H1 (cell line): ENCODE measurements at regions not wholly inside any gene's neighbourhood (a gene's known extent, or its start where the extent isn't known, plus 50 kb on each side); places are given as distances from the start of the nearest gene placed in this dataset.

ENCODE experiments used
- CTCF ChIA-PET: fragments of 300-600 bp; sonication (Branson Sonifier 250); formaldehyde crosslinking; loops from one replicate; lab custom pipeline; 2021; ENCODE audit not compliant: partially characterized antibody; lab: Charles Lee
- POLR2A ChIA-PET: fragments of 300-600 bp; sonication (Branson Sonifier 250); formaldehyde crosslinking; loops from one replicate; lab custom pipeline; 2021; ENCODE audit warnings: inconsistent platforms; ENCODE audit not compliant: partially characterized antibody; lab: Charles Lee
- DNase-seq, 2 experiments: peaks; one replicate each; pipeline versions ENCODE4 v3.0.0 to v3.0.0-alpha.2; 2010 to 2022; ENCODE audit warnings: low spot score in 2 of 2, low read depth in 1 of 2, mixed read lengths in 1 of 2
- FAIRE-seq: peaks from 2 replicates; lab custom pipeline; 2011; peaks lifted over from hg19 to GRCh38; lab: Jason Lieb, UNC
- H2AFZ ChIP-seq: 2 replicates; pipeline ENCODE4 v1.8.1; 2012; ENCODE audit warnings: low read length, inconsistent platforms
- H2AK5ac ChIP-seq: 2 replicates; pipeline ENCODE4 v1.6.1; 2013; ENCODE audit warnings: low read depth, low read length
- H2BK120ac ChIP-seq: replicated peaks from 2 replicates; pipeline ENCODE3; 2013; ENCODE audit warnings: low read depth, low read length, inconsistent platforms
- H2BK12ac ChIP-seq: 2 replicates; pipeline ENCODE4 v1.6.1; 2013; ENCODE audit warnings: low read depth, low read length
- H2BK15ac ChIP-seq: 2 replicates; pipeline ENCODE4 v1.6.1; 2013; ENCODE audit warnings: low read length
- H2BK20ac ChIP-seq: 2 replicates; pipeline ENCODE4 v1.6.1; 2013; ENCODE audit warnings: low read length
- H2BK5ac ChIP-seq: 2 replicates; pipeline ENCODE4 v1.6.1; 2013; ENCODE audit warnings: low read depth, low read length
- H3K14ac ChIP-seq: 2 replicates; pipeline ENCODE4 v1.6.1; 2013; ENCODE audit warnings: inconsistent platforms; ENCODE audit not compliant: insufficient read length
- H3K18ac ChIP-seq: 2 replicates; pipeline ENCODE4 v1.6.1; 2013; ENCODE audit warnings: low read length; ENCODE audit errors: extremely low read depth
- H3K23ac ChIP-seq: 2 replicates; pipeline ENCODE4 v1.6.1; 2013; ENCODE audit warnings: inconsistent platforms; ENCODE audit not compliant: insufficient read length
- H3K23me2 ChIP-seq: 2 replicates; pipeline ENCODE4 v1.6.1; 2013; ENCODE audit warnings: low read depth, low read length
- H3K27ac ChIP-seq: 2 replicates; pipeline ENCODE4 v1.6.1; 2011; ENCODE audit warnings: low read depth, low read length, inconsistent platforms
- H3K27me3 ChIP-seq, 4 experiments: replicated peaks in 1 of 4; 1 replicate in 1 of 4; 2 replicates in 3 of 4; pipeline versions ENCODE4 v1.6.1 to v1.8.1; 2011 to 2013; ENCODE audit warnings: low read length in 3 of 4, mild to moderate bottlenecking in 3 of 4, inconsistent platforms in 2 of 4, mixed read lengths in 2 of 4, moderate library complexity in 1 of 4; ENCODE audit not compliant: control insufficient read depth in 3 of 4, insufficient read depth in 3 of 4; ENCODE audit errors: extremely low read depth in 1 of 4
- H3K36me3 ChIP-seq, 4 experiments: 2 replicates each; pipeline versions ENCODE4 v1.6.1 to v1.8.1; 2011 to 2013; ENCODE audit warnings: mild to moderate bottlenecking in 4 of 4, low read length in 3 of 4, moderate library complexity in 2 of 4, control low read depth in 1 of 4, inconsistent platforms in 1 of 4; ENCODE audit not compliant: insufficient read depth in 4 of 4, control insufficient read depth in 2 of 4
- H3K4ac ChIP-seq: replicated peaks from 2 replicates; pipeline ENCODE3; 2013; ENCODE audit warnings: low read length, low read depth, mixed read lengths, inconsistent platforms; ENCODE audit not compliant: insufficient read length
- H3K4me1 ChIP-seq, 4 experiments: replicated peaks in 1 of 4; 1 replicate in 1 of 4; 2 replicates in 3 of 4; pipeline versions ENCODE4 v1.6.1 to v1.8.1; 2011 to 2013; ENCODE audit warnings: low read length in 3 of 4, inconsistent platforms in 2 of 4, mixed read lengths in 1 of 4; ENCODE audit not compliant: insufficient read depth in 4 of 4, control insufficient read depth in 3 of 4
- H3K4me2 ChIP-seq, 2 experiments: 2 replicates each; pipeline versions ENCODE4 v1.6.1 to v1.8.1; 2011 to 2013; ENCODE audit warnings: low read depth in 2 of 2, low read length in 2 of 2, control low read depth in 1 of 2, inconsistent platforms in 1 of 2, mild to moderate bottlenecking in 1 of 2; ENCODE audit not compliant: insufficient read depth in 1 of 2
- H3K4me3 ChIP-seq, 4 experiments: fragments of 200-600, 300-600 bp in 1 of 4; sonication (generic), shearing (Covaris generic), sonication (Bioruptor Twin) in 1 of 4; 2 replicates each; pipeline versions ENCODE4 v1.5.1 to v1.8.1; 2011 to 2016; ENCODE audit warnings: low read length in 4 of 4, low read depth in 3 of 4, control low read depth in 2 of 4, inconsistent platforms in 2 of 4, mild to moderate bottlenecking in 2 of 4, mixed read lengths in 1 of 4, moderate library complexity in 1 of 4; ENCODE audit not compliant: insufficient read depth in 2 of 4; ENCODE audit errors: extremely low read depth in 1 of 4
- H3K56ac ChIP-seq: replicated peaks from 2 replicates; pipeline ENCODE3; 2013; ENCODE audit warnings: low read depth, mild to moderate bottlenecking, mixed read lengths, low read length, inconsistent platforms; ENCODE audit not compliant: insufficient read length
- H3K79me1 ChIP-seq: 2 replicates; pipeline ENCODE4 v1.6.1; 2013; ENCODE audit warnings: low read depth, low read length, control low read depth
- H3K79me2 ChIP-seq, 2 experiments: 2 replicates each; pipeline versions ENCODE4 v1.6.1 to v1.8.1; 2012 to 2013; ENCODE audit warnings: low read length in 2 of 2, mild to moderate bottlenecking in 2 of 2, inconsistent platforms in 1 of 2; ENCODE audit not compliant: insufficient read depth in 2 of 2, control insufficient read depth in 1 of 2
- H3K9ac ChIP-seq, 4 experiments: replicated peaks in 1 of 4; 1 replicate in 1 of 4; 2 replicates in 3 of 4; pipeline versions ENCODE4 v1.6.1 to v1.8.1; 2011 to 2013; ENCODE audit warnings: low read depth in 3 of 4, low read length in 3 of 4, control low read depth in 2 of 4, mild to moderate bottlenecking in 2 of 4, moderate library complexity in 2 of 4, inconsistent platforms in 1 of 4; ENCODE audit errors: extremely low read depth in 1 of 4
- H3K9me3 ChIP-seq, 2 experiments: 2 replicates each; pipeline versions ENCODE4 v1.6.1 to v1.8.1; 2012 to 2013; ENCODE audit warnings: mild to moderate bottlenecking in 2 of 2, moderate library complexity in 2 of 2, control low read depth in 1 of 2, inconsistent platforms in 1 of 2, low read depth in 1 of 2, low read length in 1 of 2, mixed read lengths in 1 of 2; ENCODE audit not compliant: insufficient read depth in 2 of 2
- H4K20me1 ChIP-seq, 2 experiments: replicated peaks in 1 of 2; 2 replicates each; pipeline versions ENCODE3 to v1.8.1; 2011 to 2013; ENCODE audit warnings: inconsistent platforms in 2 of 2, low read length in 2 of 2, mild to moderate bottlenecking in 1 of 2; ENCODE audit not compliant: insufficient read depth in 2 of 2, control insufficient read depth in 1 of 2
- H4K5ac ChIP-seq: 2 replicates; pipeline ENCODE4 v1.6.1; 2013; ENCODE audit warnings: low read length, low read depth, mixed read lengths, inconsistent platforms; ENCODE audit not compliant: insufficient read length
- H4K8ac ChIP-seq: 2 replicates; pipeline ENCODE4 v1.8.0; 2013; ENCODE audit warnings: mild to moderate bottlenecking, moderate library complexity, low read length, inconsistent platforms; ENCODE audit not compliant: insufficient read depth; ENCODE audit errors: extremely low read depth
- H4K91ac ChIP-seq: replicated peaks from 2 replicates; pipeline ENCODE3; 2013; ENCODE audit warnings: low read length, mixed read lengths, inconsistent platforms; ENCODE audit not compliant: insufficient read length
- BACH1 ChIP-seq: IDR thresholded peaks from 2 replicates; pipeline ENCODE4 v1.6.1; 2012; ENCODE audit warnings: low read length, improper control_type of control experiment
- BRCA1 ChIP-seq: IDR thresholded peaks from 2 replicates; pipeline ENCODE4 v1.6.1; 2012; ENCODE audit warnings: low read depth, low read length, improper control_type of control experiment
- FOSL1 ChIP-seq: IDR thresholded peaks from 2 replicates; pipeline ENCODE4 v1.6.1; 2011; ENCODE audit warnings: mild to moderate bottlenecking, low read depth, low read length, moderate library complexity; ENCODE audit not compliant: insufficient read depth
- HDAC6 ChIP-seq: IDR thresholded peaks from one replicate; pipeline ENCODE4 v1.7.1; 2012; ENCODE audit warnings: low read depth, mild to moderate bottlenecking, inconsistent platforms, low read length, moderate library complexity
- KDM5A ChIP-seq: fragments of 200-600 bp; IDR thresholded peaks from 2 replicates; pipeline ENCODE4 v1.7.1; 2012; ENCODE audit warnings: mild to moderate bottlenecking, low read length, inconsistent platforms, mixed read lengths
- MAFK ChIP-seq: IDR thresholded peaks from 2 replicates; pipeline ENCODE4 v1.6.1; 2012; ENCODE audit warnings: low read depth, mild to moderate bottlenecking, improper control_type of control experiment, low read length
- NRF1 ChIP-seq: IDR thresholded peaks from 2 replicates; pipeline ENCODE4 v1.6.1; 2011; ENCODE audit warnings: mild to moderate bottlenecking, low read depth, low read length, improper control_type of control experiment
- POLR2AphosphoS5 ChIP-seq: IDR thresholded peaks from 2 replicates; pipeline ENCODE4 v1.6.1; 2011; ENCODE audit warnings: low read depth, low read length
- RNF2 ChIP-seq: fragments of 200-900, 300-1000 bp; sonication (generic); IDR thresholded peaks from 2 replicates; pipeline ENCODE4 v1.7.1; 2016; ENCODE audit warnings: borderline replicate concordance, low read depth, mild to moderate bottlenecking, antibody characterized with exemption, low read length; ENCODE audit not compliant: poor library complexity, severe bottlenecking; ENCODE audit errors: missing control alignments
- SIN3A ChIP-seq, 2 experiments: IDR thresholded peaks in 1 of 2; conservative IDR thresholded peaks in 1 of 2; 2 replicates each; pipeline ENCODE4 v1.6.1; 2011 to 2012; ENCODE audit warnings: low read length in 2 of 2, improper control_type of control experiment in 1 of 2, low read depth in 1 of 2, mild to moderate bottlenecking in 1 of 2
- SIRT6 ChIP-seq: IDR thresholded peaks from one replicate; pipeline ENCODE4 v1.7.1; 2012; ENCODE audit warnings: low read length, inconsistent platforms
- SP2 ChIP-seq: IDR thresholded peaks from 2 replicates; pipeline ENCODE4 v1.6.1; 2012; ENCODE audit warnings: mild to moderate bottlenecking, low read length, inconsistent platforms
- SRF ChIP-seq: IDR thresholded peaks from 2 replicates; pipeline ENCODE4 v1.6.1; 2011; ENCODE audit warnings: mild to moderate bottlenecking, low read depth, low read length, moderate library complexity
- YY1 ChIP-seq: IDR thresholded peaks from 2 replicates; pipeline ENCODE4 v1.6.1; 2011; ENCODE audit warnings: low read depth, mild to moderate bottlenecking, low read length
- WGBS, 2 experiments: shearing (Covaris generic) in 1 of 2; methylation state at CpG; one replicate each; pipeline versions ENCODE4 v1.1.6 to v1.1.7; 2013 to 2015; ENCODE audit warnings: low lambda C conversion rate in 2 of 2, mixed read lengths in 2 of 2, inconsistent platforms in 1 of 2, low coverage in 1 of 2, missing lambda C conversion rate in 1 of 2; ENCODE audit not compliant: insufficient replicate concordance in 2 of 2, insufficient coverage in 1 of 2, insufficient read length in 1 of 2; ENCODE audit errors: extremely low coverage in 1 of 2, missing lambda C conversion rate in 1 of 2; 5-methylcytosine and 5-hydroxymethylcytosine counted together

DNA sequence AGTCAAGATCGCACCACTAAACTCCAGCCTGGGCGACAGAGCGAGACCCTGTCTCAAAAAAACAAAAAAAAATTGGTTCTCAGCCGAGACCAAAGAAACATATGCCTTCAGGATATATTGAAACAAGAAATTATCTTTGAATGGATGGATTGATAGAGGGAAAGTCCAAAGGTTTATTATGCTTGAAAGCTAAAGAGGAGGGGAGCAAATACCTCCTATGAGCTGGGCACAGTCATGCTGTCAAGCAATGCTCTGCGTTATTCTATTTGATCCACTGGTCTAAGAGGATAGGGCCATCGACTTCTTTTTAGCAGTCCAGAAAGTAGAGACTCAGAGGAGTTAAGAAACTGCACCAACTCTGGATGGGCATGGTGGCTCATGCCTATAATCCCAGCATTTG is 85.9 kb upstream of the SLC34A2 start:
- no peaks in the 10 kb centered on the region for H3K9me3 ChIP-seq
- 95% methylated on average over 6 of the region's 6 CpGs; no CpG with 5 or more reads in 1 of the 2 experiments for WGBS, 2 experiments
- CTCF ChIA-PET = interaction anchor here (1.4 kb wide), 1 partner anchor 198 kb away, joined by 5 read pairs; no protein-coding TSS in a partner anchor

More for the DNA sequence above, 85.9 kb upstream of the SLC34A2 start:
- H3K36me3 ChIP-seq = no peaks in the 10 kb centered on the region
- H2BK12ac ChIP-seq = no peak overlapping the region
- POLR2A ChIA-PET = interaction anchor here (1.3 kb wide), 1 partner anchor 9 kb away, joined by 5 read pairs; no protein-coding TSS in a partner anchor
- no peaks in the 10 kb centered on the region for H3K27me3 ChIP-seq
- no peak overlapping the region for H2BK20ac ChIP-seq
- H3K9ac ChIP-seq = no peak overlapping the region
- FAIRE-seq (no peak), DNase-seq (no peak)
- peaks cover 0 to 4% (median 3%) of the 10 kb centered on the region in 4 experiments; a peak in 4 of 7 replicates for H3K4me1 ChIP-seq
- H3K79me2 ChIP-seq = no peaks in the 10 kb centered on the region
- TF ChIP-seq BRCA1 (no peak), RNF2 (no peak), POLR2AphosphoS5 (no peak), YY1 (no peak), SP2 (no peak), HDAC6 (no peak), KDM5A (no peak), FOSL1 (no peak), SIN3A (conservative IDR thresholded peaks at IDR 0.05 in 1 of 2, IDR thresholded peaks at IDR 0.05 in 1 of 2; ENCODE audit: low read depth in 1 of 2, low read length in 2 of 2) (no peak), NRF1 (no peak), SIRT6 (no peak), BACH1 (no peak), MAFK (no peak), SRF (no peak)
- H2AFZ ChIP-seq = no peak overlapping the region
- H3K4ac ChIP-seq = no peak overlapping the region
- H4K8ac ChIP-seq = no peak overlapping the region
- H3K79me1 ChIP-seq = no peaks in the 10 kb centered on the region
- H3K4me2 ChIP-seq = no peak overlapping the region
- no peak overlapping the region for H2BK120ac ChIP-seq
- H3K4me3 ChIP-seq = no peak overlapping the region
- H2BK15ac ChIP-seq = no peak overlapping the region
- no peaks in the 10 kb centered on the region for H3K23me2 ChIP-seq
- no peak overlapping the region for H2BK5ac ChIP-seq
- H3K23ac ChIP-seq = no peak overlapping the region
- no peak overlapping the region for H3K14ac ChIP-seq
- no peak overlapping the region for H3K18ac ChIP-seq
- H3K56ac ChIP-seq = no peak overlapping the region
- no peaks in the 10 kb centered on the region for H4K20me1 ChIP-seq
- H4K91ac ChIP-seq = no peak overlapping the region
- no peak overlapping the region for H3K27ac ChIP-seq
- H4K5ac ChIP-seq = no peak overlapping the region
- H2AK5ac ChIP-seq = no peak overlapping the region
